Vagina (tissue), 2 donors: ENCODE measurements at regions not wholly inside any gene's neighbourhood (a gene's known extent, or its start where the extent isn't known, plus 50 kb on each side); places are given as distances from the start of the nearest gene placed in this dataset.
"Not testable (repeated sequence)": the region's sequence is repeated elsewhere in the genome, so short reads cannot be mapped to it uniquely, and the experiment has no call there.

ENCODE experiments used
- DNase-seq, 2 donors: peaks; one replicate each; pipeline ENCODE4 v3.0.0-alpha.2; 2017; ENCODE audit errors: extremely low spot score in 2 of 2
- H3K27ac ChIP-seq: fragments of 200-600 bp; sonication (generic); one replicate; pipeline ENCODE4 v1.5.1; 2019
- H3K27me3 ChIP-seq: fragments of 200-600 bp; sonication (generic); one replicate; pipeline ENCODE4 v1.5.1; 2019
- H3K36me3 ChIP-seq, 2 donors: fragments of 200-600 bp; sonication (generic); one replicate each; pipeline ENCODE4 v1.5.1; 2017 to 2019
- H3K4me1 ChIP-seq: fragments of 200-600 bp; sonication (generic); one replicate; pipeline ENCODE4 v1.5.1; 2019
- H3K4me3 ChIP-seq, 2 donors: fragments of 200-600 bp; sonication (generic); 1 replicate in 1 of 2; 2 replicates in 1 of 2; pipeline ENCODE4 v1.5.1; 2016 to 2019
- H3K9me3 ChIP-seq: fragments of 200-600 bp; sonication (generic); one replicate; pipeline ENCODE4 v1.5.1; 2019
- POLR2A ChIP-seq, 2 donors: fragments of 450-650 bp; IDR thresholded peaks; one replicate each; pipeline ENCODE4 v1.6.1; 2017; ENCODE audit warnings: antibody characterized with exemption in 2 of 2, mild to moderate bottlenecking in 2 of 2, moderate library complexity in 2 of 2
- POLR2AphosphoS5 ChIP-seq, 2 donors: sonication (generic); formaldehyde crosslinking; IDR thresholded peaks; one replicate each; pipeline ENCODE4 v1.9.0; 2017; ENCODE audit warnings: antibody characterized with exemption in 2 of 2, mild to moderate bottlenecking in 2 of 2, low read depth in 1 of 2; ENCODE audit not compliant: insufficient read depth in 1 of 2
- intact Hi-C: fragments of 100-400 bp; cut with DNase I; formaldehyde crosslinking; loops from one replicate; pipeline ENCODE4 v1.15.1; 2023
- TF ChIP-seq, protein P1 (sequence below), 3 experiments: fragments of 450-650 bp in 2 of 3; fragments of 200-600 bp in 1 of 3; sonication (generic) in 1 of 3; IDR thresholded peaks; one replicate each; pipeline ENCODE4 v1.5.1; 2017 to 2019; ENCODE audit warnings: antibody characterized with exemption in 3 of 3, mild to moderate bottlenecking in 2 of 3, moderate library complexity in 2 of 3

DNA sequence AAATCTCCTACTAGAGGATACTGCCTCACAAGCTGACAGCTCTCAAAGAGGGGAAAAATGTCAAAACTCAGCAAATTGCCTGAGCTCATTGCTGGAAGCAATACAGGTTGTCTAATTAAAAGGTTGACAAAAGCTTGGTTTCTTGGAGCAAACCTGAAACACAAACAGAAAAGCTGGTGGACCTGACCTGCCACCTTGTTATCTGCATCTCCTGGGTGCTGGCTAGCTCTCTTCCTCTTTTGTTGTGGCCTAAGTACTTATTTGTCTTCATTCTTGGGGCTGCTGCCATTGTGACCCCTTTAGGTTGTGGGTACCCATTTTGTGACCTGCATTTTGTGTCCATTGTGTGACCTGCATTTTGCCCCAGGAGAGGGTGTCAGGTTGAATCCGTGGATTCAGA is 184.5 kb downstream of the KIT start:
- Histone ChIP-seq H3K27me3 (no peaks in the 10 kb centered on the region), H3K9me3 (no peaks in the 10 kb centered on the region), H3K4me3 (no peak overlapping the region), H3K36me3 (no peaks in the 10 kb centered on the region), H3K27ac (no peak overlapping the region), H3K4me1 (no peaks in the 10 kb centered on the region)
- intact Hi-C loops: no loop called here
- DNase-seq: no peak
- TF ChIP-seq POLR2A (IDR thresholded peaks at IDR 0.05) (no peak), POLR2AphosphoS5 (IDR thresholded peaks at IDR 0.05; ENCODE audit: insufficient read depth in 1 of 2, low read depth in 1 of 2) (no peak)
- TF ChIP-seq, protein P1, sequence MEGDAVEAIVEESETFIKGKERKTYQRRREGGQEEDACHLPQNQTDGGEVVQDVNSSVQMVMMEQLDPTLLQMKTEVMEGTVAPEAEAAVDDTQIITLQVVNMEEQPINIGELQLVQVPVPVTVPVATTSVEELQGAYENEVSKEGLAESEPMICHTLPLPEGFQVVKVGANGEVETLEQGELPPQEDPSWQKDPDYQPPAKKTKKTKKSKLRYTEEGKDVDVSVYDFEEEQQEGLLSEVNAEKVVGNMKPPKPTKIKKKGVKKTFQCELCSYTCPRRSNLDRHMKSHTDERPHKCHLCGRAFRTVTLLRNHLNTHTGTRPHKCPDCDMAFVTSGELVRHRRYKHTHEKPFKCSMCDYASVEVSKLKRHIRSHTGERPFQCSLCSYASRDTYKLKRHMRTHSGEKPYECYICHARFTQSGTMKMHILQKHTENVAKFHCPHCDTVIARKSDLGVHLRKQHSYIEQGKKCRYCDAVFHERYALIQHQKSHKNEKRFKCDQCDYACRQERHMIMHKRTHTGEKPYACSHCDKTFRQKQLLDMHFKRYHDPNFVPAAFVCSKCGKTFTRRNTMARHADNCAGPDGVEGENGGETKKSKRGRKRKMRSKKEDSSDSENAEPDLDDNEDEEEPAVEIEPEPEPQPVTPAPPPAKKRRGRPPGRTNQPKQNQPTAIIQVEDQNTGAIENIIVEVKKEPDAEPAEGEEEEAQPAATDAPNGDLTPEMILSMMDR (IDR thresholded peaks at IDR 0.05): no peak

DNA sequence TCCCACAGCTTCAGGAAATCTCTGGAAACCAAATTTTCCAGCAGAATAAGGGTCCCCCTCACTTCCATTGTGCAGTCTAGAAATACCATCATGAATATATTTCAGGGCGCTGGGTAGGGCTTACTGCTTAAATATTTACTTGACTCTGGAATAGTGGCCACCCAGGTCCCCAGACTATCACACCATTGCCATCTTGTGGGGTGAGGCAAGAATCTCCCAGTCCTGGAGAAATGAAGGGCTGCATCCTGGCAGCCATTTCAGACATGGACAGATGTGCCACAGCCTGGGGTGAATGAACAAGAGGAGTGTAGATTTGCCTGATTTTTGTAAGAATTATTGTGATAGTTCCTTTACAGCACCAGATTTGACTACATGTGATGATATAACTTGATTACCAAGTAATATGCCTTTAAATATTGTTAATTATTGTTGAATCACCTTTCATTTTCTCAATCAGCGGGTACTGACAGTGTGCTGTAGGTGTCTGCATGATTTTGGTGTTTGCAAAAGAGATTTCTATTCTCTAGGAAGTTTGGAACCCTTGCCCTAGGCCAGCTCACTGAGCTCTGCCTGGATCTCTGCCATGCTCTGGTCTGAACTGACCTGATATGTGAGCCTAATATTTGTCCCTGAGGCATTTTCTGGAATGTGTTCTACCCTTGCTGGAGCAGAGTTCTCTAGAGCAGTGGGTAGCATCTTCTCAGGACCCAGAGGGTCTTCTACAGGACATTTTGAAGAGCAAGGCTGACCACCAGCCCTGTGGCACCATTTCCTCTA is 183.4 kb downstream of the KIT start:
- TF ChIP-seq POLR2A (IDR thresholded peaks at IDR 0.05): no peak
- TF ChIP-seq POLR2AphosphoS5 (IDR thresholded peaks at IDR 0.05; ENCODE audit: insufficient read depth in 1 of 2, low read depth in 1 of 2): no peak
- TF ChIP-seq, protein P1 (IDR thresholded peaks at IDR 0.05): no peak
- intact Hi-C loops: no loop called here
- Histone ChIP-seq H3K27ac (no peak overlapping the region), H3K36me3 (no peaks in the 10 kb centered on the region), H3K27me3 (no peaks in the 10 kb centered on the region), H3K4me1 (no peaks in the 10 kb centered on the region), H3K9me3 (no peaks in the 10 kb centered on the region), H3K4me3 (no peak overlapping the region)
- DNase-seq: no peak

DNA sequence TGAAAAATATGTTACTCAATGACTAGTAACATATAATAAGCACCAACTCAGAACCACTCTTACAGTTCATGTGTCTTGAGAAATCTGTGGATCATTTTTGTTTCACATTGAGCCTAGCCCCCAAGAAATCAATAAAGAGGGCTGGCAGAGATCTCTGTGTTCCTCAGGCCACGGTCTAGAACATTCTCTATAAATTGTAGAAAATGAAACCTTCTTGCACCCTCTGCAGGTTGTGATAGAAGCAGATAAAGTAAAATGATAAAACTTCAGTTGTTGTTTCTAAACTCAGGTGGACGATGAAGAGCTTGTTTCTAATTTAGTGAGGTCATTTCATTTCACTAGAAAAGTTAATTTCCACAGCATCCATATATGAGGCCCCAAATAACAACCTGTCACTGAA is 182.7 kb downstream of the KIT start:
- no peak for DNase-seq
- intact Hi-C loops: no loop called here
- H3K27me3 ChIP-seq: no peaks in the 10 kb centered on the region
- TF ChIP-seq, protein P1 (IDR thresholded peaks at IDR 0.05): no peak
- TF ChIP-seq POLR2A (IDR thresholded peaks at IDR 0.05) (no peak), POLR2AphosphoS5 (IDR thresholded peaks at IDR 0.05; ENCODE audit: insufficient read depth in 1 of 2, low read depth in 1 of 2) (no peak)
- H3K27ac ChIP-seq: no peak overlapping the region
- no peaks in the 10 kb centered on the region for H3K9me3 ChIP-seq
- no peak overlapping the region for H3K4me3 ChIP-seq
- no peaks in the 10 kb centered on the region for H3K36me3 ChIP-seq
- no peaks in the 10 kb centered on the region for H3K4me1 ChIP-seq

DNA sequence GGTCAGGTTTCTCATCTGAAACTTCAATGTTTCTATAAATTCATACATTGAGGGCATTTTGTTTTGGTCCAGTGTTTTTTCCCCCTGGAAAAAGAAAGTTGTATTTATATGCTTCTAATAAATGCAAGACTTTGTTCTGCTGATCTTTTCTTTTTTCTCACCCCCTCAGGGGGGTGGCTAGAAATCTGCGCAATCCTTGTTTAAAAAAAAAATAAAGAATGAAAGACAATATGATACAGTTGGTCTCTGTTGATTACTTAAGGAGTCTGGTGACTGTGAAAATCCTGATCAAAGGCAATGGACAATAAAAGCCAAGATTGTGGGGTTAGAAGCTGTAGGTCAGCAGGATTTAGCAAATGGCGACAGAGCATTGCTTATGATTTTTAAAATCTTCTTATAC is 180.5 kb downstream of the KIT start:
- no peak for DNase-seq
- H3K36me3 ChIP-seq: no peaks in the 10 kb centered on the region
- no peaks in the 10 kb centered on the region for H3K4me1 ChIP-seq
- no peak for TF ChIP-seq POLR2AphosphoS5 (IDR thresholded peaks at IDR 0.05; ENCODE audit: insufficient read depth in 1 of 2, low read depth in 1 of 2)
- TF ChIP-seq, protein P1 (IDR thresholded peaks at IDR 0.05): no peak
- TF ChIP-seq POLR2A (IDR thresholded peaks at IDR 0.05): no peak
- intact Hi-C loops: no loop called here
- H3K27me3 ChIP-seq: no peaks in the 10 kb centered on the region
- H3K4me3 ChIP-seq: no peak overlapping the region
- no peaks in the 10 kb centered on the region for H3K9me3 ChIP-seq
- no peak overlapping the region for H3K27ac ChIP-seq

GRCh38 chr4:54837576-54838140 is 179.9 kb downstream of the KIT start:
- no peak overlapping the region for H3K4me3 ChIP-seq
- H3K4me1 ChIP-seq: no peaks in the 10 kb centered on the region
- intact Hi-C loops: no loop called here
- H3K36me3 ChIP-seq: no peaks in the 10 kb centered on the region
- no peak for TF ChIP-seq POLR2A (IDR thresholded peaks at IDR 0.05)
- TF ChIP-seq, protein P1 (IDR thresholded peaks at IDR 0.05): no peak
- TF ChIP-seq POLR2AphosphoS5 (IDR thresholded peaks at IDR 0.05; ENCODE audit: insufficient read depth in 1 of 2, low read depth in 1 of 2): no peak
- H3K27ac ChIP-seq: no peak overlapping the region
- no peaks in the 10 kb centered on the region for H3K9me3 ChIP-seq
- H3K27me3 ChIP-seq: no peaks in the 10 kb centered on the region
- no peak for DNase-seq

DNA sequence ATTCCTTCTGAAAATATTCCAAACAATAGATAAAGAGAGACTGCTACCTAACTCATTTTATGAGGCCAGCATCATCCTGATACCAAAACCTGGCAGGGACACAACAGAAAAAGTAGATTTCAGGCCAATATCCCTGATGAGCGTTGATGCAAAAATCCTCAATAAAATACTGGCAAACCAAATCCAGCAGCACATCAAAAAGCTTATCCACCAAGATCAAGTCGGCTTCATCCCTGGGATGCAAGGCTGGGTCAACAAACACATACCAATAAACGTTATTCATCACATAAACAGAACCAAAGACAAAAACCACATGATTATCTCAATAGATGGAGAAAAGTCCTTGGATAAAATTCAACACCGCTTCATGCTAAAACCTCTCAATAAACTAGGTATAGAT is 170.6 kb downstream of the KIT start:
- DNase-seq, H3K36me3 ChIP-seq, H3K27ac ChIP-seq, H3K4me1 ChIP-seq, H3K9me3 ChIP-seq, H3K27me3 ChIP-seq, H3K4me3 ChIP-seq, intact Hi-C loops: not testable (repeated sequence)
